ENCODE measurements at regions not wholly inside any gene's neighbourhood (a gene's known extent, or its start where the extent isn't known, plus 50 kb on each side); places are given as distances from the start of the nearest gene placed in this dataset.

- no peak for TF ChIP-seq CTCF (IDR thresholded peaks at IDR 0.05)
- TF ChIP-seq EP300 (IDR thresholded peaks at IDR 0.05) = no peak
- no peak for TF ChIP-seq POLR2A (IDR thresholded peaks at IDR 0.05)
Measured at GRCh38 chr18:41798879-41799278, 156.2 kb upstream of the PIK3C3 start.

Measured in ovary (tissue), 3 donors.